ENCODE measurements at regions not wholly inside any gene's neighbourhood (a gene's known extent, or its start where the extent isn't known, plus 50 kb on each side); places are given as distances from the start of the nearest gene placed in this dataset.

DNA sequence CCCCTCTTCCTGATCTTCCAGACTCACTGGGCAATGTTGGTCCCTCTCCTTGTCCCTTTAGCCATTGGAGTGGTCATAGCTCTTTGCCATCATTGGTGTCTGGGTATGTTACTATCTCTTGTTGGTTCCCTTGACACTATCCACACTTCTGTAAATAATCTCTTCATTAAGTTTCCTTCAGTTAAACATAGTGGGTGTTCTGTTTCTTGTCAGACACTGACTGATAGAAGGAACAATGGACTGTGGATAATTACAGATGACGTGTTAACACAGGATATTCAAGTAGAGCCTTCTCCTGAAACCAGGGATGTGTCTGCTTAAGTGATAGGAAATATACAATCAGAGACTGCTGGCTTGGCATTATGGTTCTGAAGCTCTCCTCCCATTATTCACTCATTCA lies 458.3 kb upstream of the USP24 start:
- TF ChIP-seq, protein P1, sequence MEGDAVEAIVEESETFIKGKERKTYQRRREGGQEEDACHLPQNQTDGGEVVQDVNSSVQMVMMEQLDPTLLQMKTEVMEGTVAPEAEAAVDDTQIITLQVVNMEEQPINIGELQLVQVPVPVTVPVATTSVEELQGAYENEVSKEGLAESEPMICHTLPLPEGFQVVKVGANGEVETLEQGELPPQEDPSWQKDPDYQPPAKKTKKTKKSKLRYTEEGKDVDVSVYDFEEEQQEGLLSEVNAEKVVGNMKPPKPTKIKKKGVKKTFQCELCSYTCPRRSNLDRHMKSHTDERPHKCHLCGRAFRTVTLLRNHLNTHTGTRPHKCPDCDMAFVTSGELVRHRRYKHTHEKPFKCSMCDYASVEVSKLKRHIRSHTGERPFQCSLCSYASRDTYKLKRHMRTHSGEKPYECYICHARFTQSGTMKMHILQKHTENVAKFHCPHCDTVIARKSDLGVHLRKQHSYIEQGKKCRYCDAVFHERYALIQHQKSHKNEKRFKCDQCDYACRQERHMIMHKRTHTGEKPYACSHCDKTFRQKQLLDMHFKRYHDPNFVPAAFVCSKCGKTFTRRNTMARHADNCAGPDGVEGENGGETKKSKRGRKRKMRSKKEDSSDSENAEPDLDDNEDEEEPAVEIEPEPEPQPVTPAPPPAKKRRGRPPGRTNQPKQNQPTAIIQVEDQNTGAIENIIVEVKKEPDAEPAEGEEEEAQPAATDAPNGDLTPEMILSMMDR (IDR thresholded peaks at IDR 0.05): no peak
- Mint-ChIP-seq H3K9me3 (ENCODE audit: low read depth) (peaks cover 9% of the 10 kb centered on the region), H3K4me1 (ENCODE audit: low read depth) (peaks cover 12% of the 10 kb centered on the region), H3K27ac (ENCODE audit: unreplicated experiment) (no peak overlapping the region), H3K36me3 (ENCODE audit: low read depth) (no peaks in the 10 kb centered on the region), H3K27me3 (ENCODE audit: low read depth) (no peaks in the 10 kb centered on the region), H3K4me3 (ENCODE audit: unreplicated experiment) (no peak overlapping the region)
- no peak for DNase-seq (ENCODE audit: low spot score)

DNA sequence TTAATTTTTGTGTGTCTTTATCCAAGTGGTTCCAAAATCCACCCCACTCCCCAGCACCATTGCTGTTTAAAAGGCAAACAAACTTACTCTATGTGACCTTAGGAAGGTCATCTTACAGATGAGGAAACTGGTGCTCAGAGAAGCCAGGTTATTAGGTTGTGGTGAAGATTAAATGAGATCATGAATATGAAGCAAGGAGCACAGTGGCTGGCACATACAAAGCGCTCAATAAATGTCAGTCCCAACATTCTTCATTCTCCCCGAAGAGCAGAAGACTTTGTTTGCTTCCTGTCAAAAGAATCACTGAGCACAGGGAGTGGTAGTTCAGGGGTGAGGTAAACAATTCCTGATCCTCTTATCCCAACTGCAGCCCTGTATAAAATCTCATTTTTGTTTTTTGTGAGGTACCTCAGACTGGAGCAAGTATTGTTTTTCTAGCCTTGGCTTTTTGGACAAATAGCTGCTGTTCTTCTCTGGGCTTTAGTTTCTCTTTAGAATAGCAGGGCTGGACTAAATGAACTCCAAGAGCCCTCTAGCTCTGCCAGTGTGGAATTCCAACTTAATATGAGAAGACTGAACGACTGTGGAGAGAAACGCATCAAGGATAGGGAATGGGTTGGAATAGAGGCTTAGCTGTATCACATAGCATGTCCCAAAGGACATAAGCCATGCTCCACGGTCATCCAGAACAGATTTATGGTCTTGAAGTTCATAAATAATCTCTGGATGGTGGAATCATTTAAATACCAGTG lies 455.3 kb upstream of the USP24 start:
- Mint-ChIP-seq H3K27me3 (ENCODE audit: low read depth) (no peaks in the 10 kb centered on the region), H3K36me3 (ENCODE audit: low read depth) (no peaks in the 10 kb centered on the region), H3K27ac (ENCODE audit: unreplicated experiment) (no peak overlapping the region), H3K9me3 (ENCODE audit: low read depth) (no peaks in the 10 kb centered on the region), H3K4me3 (ENCODE audit: unreplicated experiment) (no peak overlapping the region), H3K4me1 (ENCODE audit: low read depth) (peaks cover 12% of the 10 kb centered on the region)
- no peak for DNase-seq (ENCODE audit: low spot score)
- TF ChIP-seq, protein P1 (IDR thresholded peaks at IDR 0.05): peak; percentile 52

DNA sequence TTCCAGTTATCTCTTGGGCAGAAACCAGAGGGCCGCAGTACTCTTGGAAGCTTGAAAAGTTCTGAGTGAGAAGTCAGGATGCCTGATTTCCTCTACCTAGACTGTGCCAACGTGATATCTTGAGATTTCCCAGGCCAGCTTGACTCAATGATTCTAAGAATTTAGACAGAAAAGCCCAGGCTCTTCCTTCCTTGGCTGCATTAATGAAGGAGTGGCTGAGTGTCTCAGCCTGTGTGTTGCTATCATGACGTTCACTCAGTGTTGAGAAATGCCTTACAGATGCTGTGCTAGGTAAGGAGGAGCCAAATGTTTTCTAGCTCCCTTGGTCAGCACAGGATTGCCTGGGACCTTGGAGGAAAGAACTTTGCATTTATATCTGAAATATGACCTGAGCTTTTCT lies 454.1 kb upstream of the USP24 start:
- Mint-ChIP-seq H3K9me3 (ENCODE audit: low read depth) (no peaks in the 10 kb centered on the region), H3K36me3 (ENCODE audit: low read depth) (no peaks in the 10 kb centered on the region), H3K27ac (ENCODE audit: unreplicated experiment) (no peak overlapping the region), H3K4me3 (ENCODE audit: unreplicated experiment) (no peak overlapping the region), H3K4me1 (ENCODE audit: low read depth) (peaks cover 12% of the 10 kb centered on the region), H3K27me3 (ENCODE audit: low read depth) (no peaks in the 10 kb centered on the region)
- TF ChIP-seq, protein P1 (IDR thresholded peaks at IDR 0.05): no peak
- no peak for DNase-seq (ENCODE audit: low spot score)

DNA sequence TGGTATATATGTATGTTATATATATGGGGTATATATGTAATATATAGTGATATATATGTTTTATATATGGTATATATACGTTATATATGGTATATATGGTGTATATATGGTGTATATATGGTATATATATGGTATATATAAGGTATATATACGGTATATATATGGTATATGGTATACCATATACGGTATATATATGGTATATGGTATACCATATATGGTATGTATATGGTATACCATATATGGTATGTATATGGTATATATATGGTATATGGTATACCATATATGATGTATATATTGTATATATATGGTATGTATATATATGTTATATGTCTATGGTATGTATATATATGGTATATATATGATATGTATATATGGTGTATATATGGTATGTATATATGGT lies 447.7 kb upstream of the USP24 start:
- peaks cover 8% of the 10 kb centered on the region for H3K9me3 Mint-ChIP-seq (ENCODE audit: low read depth)
- no peak overlapping the region for H3K4me3 Mint-ChIP-seq (ENCODE audit: unreplicated experiment)
- TF ChIP-seq, protein P1 (IDR thresholded peaks at IDR 0.05): no peak
- no peak for DNase-seq (ENCODE audit: low spot score)
- no peaks in the 10 kb centered on the region for H3K27me3 Mint-ChIP-seq (ENCODE audit: low read depth)
- peaks cover 12% of the 10 kb centered on the region for H3K4me1 Mint-ChIP-seq (ENCODE audit: low read depth)
- no peaks in the 10 kb centered on the region for H3K36me3 Mint-ChIP-seq (ENCODE audit: low read depth)
- no peak overlapping the region for H3K27ac Mint-ChIP-seq (ENCODE audit: unreplicated experiment)

DNA sequence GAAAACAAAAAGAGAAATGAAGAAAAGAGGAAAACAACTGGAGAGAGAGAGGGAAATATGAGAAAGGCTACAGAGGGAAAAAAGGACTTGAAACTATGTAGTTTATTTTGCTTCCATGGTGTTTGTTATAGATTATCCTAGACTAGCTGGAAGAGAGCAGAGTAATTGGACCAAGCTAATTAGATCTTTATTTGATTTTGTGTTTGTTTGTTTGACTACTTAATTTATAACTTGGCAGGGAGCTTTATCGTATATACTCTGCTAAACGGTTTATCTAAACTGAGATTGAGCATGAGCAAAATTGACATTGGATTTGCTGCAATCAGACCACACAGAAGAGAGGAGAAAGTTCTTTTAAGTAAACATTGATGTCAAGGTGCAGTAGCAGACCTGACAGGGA lies 443.8 kb upstream of the USP24 start:
- peaks cover 8% of the 10 kb centered on the region for H3K9me3 Mint-ChIP-seq (ENCODE audit: low read depth)
- no peak overlapping the region for H3K27ac Mint-ChIP-seq (ENCODE audit: unreplicated experiment)
- no peaks in the 10 kb centered on the region for H3K36me3 Mint-ChIP-seq (ENCODE audit: low read depth)
- no peak for DNase-seq (ENCODE audit: low spot score)
- TF ChIP-seq, protein P1 (IDR thresholded peaks at IDR 0.05): no peak
- H3K4me1 Mint-ChIP-seq (ENCODE audit: low read depth): peaks cover 13% of the 10 kb centered on the region
- no peaks in the 10 kb centered on the region for H3K27me3 Mint-ChIP-seq (ENCODE audit: low read depth)
- H3K4me3 Mint-ChIP-seq (ENCODE audit: unreplicated experiment): no peak overlapping the region

Measured in chondrocyte (in vitro differentiated cells).